Astrocyte (in vitro differentiated cells and primary cell): ENCODE measurements at regions not wholly inside any gene's neighbourhood (a gene's known extent, or its start where the extent isn't known, plus 50 kb on each side); places are given as distances from the start of the nearest gene placed in this dataset.

Experiments used
- DNase-seq: peaks from one replicate; pipeline ENCODE4 v3.0.0-alpha.2; 2010; ENCODE audit warnings: low read depth
- FAIRE-seq: peaks from 2 replicates; lab custom pipeline; 2011; peaks lifted over from hg19 to GRCh38; lab: Jason Lieb, UNC
- H2AFZ ChIP-seq: 2 replicates; pipeline ENCODE4 v1.6.0; 2012; ENCODE audit warnings: low read depth, low read length, inconsistent platforms
- H3K27ac ChIP-seq: 2 replicates; pipeline ENCODE4 v1.5.1; 2011; ENCODE audit warnings: low read depth, low read length, inconsistent platforms
- H3K27me3 ChIP-seq: 2 replicates; pipeline ENCODE4 v1.6.0; 2011; ENCODE audit warnings: low read length, inconsistent platforms; ENCODE audit not compliant: insufficient read depth
- H3K36me3 ChIP-seq: 2 replicates; pipeline ENCODE4 v1.5.1; 2011; ENCODE audit warnings: low read length, inconsistent platforms; ENCODE audit not compliant: insufficient read depth
- H3K4me1 ChIP-seq: 2 replicates; pipeline ENCODE4 v1.5.1; 2011; ENCODE audit warnings: low read length, inconsistent platforms; ENCODE audit not compliant: insufficient read depth
- H3K4me2 ChIP-seq: 2 replicates; pipeline ENCODE4 v1.6.0; 2012; ENCODE audit warnings: low read length, inconsistent platforms
- H3K4me3 ChIP-seq: 2 replicates; pipeline ENCODE4 v1.5.1; 2011; ENCODE audit warnings: low read depth, mild to moderate bottlenecking, low read length, inconsistent platforms; ENCODE audit not compliant: insufficient read depth
- H3K79me2 ChIP-seq: 2 replicates; pipeline ENCODE4 v1.6.0; 2012; ENCODE audit warnings: mild to moderate bottlenecking, low read length, inconsistent platforms; ENCODE audit not compliant: insufficient read depth
- H3K9ac ChIP-seq: 2 replicates; pipeline ENCODE4 v1.6.0; 2012; ENCODE audit warnings: mild to moderate bottlenecking, low read length, inconsistent platforms
- H3K9me3 ChIP-seq: 2 replicates; pipeline ENCODE4 v1.5.1; 2012; ENCODE audit warnings: low read depth, mild to moderate bottlenecking, low read length, inconsistent platforms; ENCODE audit not compliant: insufficient read depth
- H4K20me1 ChIP-seq: 2 replicates; pipeline ENCODE4 v1.6.0; 2012; ENCODE audit warnings: low read length, inconsistent platforms; ENCODE audit not compliant: insufficient read depth
- H3K27ac Mint-ChIP-seq: one replicate; pipeline ENCODE4 v1.8.0; 2021; ENCODE audit warnings: mild to moderate bottlenecking, mixed read lengths; ENCODE audit not compliant: unreplicated experiment
- H3K27me3 Mint-ChIP-seq: one replicate; pipeline ENCODE4 v1.8.0; 2021; ENCODE audit warnings: low read depth, mixed read lengths; ENCODE audit not compliant: unreplicated experiment
- H3K36me3 Mint-ChIP-seq: one replicate; pipeline ENCODE4 v1.8.0; 2021; ENCODE audit warnings: low read depth, mixed read lengths; ENCODE audit not compliant: unreplicated experiment
- H3K4me1 Mint-ChIP-seq: one replicate; pipeline ENCODE4 v1.8.0; 2021; ENCODE audit warnings: low read depth, mixed read lengths; ENCODE audit not compliant: unreplicated experiment
- H3K4me3 Mint-ChIP-seq: one replicate; pipeline ENCODE4 v1.8.0; 2021; ENCODE audit warnings: mild to moderate bottlenecking, moderate library complexity, mixed read lengths; ENCODE audit not compliant: unreplicated experiment
- H3K9me3 Mint-ChIP-seq: one replicate; pipeline ENCODE4 v1.8.0; 2021; ENCODE audit warnings: mild to moderate bottlenecking, mixed read lengths; ENCODE audit not compliant: unreplicated experiment
- EZH2 ChIP-seq: IDR thresholded peaks from 2 replicates; pipeline ENCODE4 v1.6.1; 2012; ENCODE audit warnings: mild to moderate bottlenecking, low read length, inconsistent platforms; ENCODE audit not compliant: insufficient read depth
- TF ChIP-seq, protein P1 (sequence below): IDR thresholded peaks from 2 replicates; pipeline ENCODE4 v1.5.1; 2011; ENCODE audit warnings: low read depth, mild to moderate bottlenecking, inconsistent platforms, low read length, moderate library complexity; ENCODE audit not compliant: insufficient read depth

DNA sequence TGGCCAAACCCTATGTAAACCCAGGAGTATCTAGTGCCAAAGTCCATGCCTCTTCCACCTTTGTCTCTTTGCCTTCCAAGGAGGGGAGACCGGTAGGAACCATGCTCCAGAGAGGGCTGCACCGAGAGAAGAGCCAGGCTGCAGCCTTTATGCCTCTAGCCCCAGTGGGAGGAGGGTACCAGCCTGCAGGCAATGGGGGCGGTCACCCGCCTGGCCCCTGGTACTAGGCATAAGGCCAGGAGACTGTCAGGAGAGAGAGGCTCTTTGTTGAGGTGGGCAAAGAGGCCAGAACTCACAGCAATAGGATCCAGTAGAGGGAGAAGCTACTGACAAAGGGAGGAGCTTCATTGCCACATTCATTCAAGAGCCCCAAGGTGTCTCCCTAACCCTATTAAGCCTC lies 146.6 kb upstream of the PDE1C start:
- Mint-ChIP-seq H3K4me1 (no peaks in the 10 kb centered on the region), H3K36me3 (no peaks in the 10 kb centered on the region), H3K27me3 (peaks cover 29% of the 10 kb centered on the region), H3K27ac (no peak overlapping the region), H3K4me3 (no peak overlapping the region), H3K9me3 (peaks cover 4% of the 10 kb centered on the region)
- no peak overlapping the region for H3K27ac ChIP-seq
- TF ChIP-seq, protein P1, sequence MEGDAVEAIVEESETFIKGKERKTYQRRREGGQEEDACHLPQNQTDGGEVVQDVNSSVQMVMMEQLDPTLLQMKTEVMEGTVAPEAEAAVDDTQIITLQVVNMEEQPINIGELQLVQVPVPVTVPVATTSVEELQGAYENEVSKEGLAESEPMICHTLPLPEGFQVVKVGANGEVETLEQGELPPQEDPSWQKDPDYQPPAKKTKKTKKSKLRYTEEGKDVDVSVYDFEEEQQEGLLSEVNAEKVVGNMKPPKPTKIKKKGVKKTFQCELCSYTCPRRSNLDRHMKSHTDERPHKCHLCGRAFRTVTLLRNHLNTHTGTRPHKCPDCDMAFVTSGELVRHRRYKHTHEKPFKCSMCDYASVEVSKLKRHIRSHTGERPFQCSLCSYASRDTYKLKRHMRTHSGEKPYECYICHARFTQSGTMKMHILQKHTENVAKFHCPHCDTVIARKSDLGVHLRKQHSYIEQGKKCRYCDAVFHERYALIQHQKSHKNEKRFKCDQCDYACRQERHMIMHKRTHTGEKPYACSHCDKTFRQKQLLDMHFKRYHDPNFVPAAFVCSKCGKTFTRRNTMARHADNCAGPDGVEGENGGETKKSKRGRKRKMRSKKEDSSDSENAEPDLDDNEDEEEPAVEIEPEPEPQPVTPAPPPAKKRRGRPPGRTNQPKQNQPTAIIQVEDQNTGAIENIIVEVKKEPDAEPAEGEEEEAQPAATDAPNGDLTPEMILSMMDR = no peak
- FAIRE-seq (no peak), DNase-seq (no peak)
- H3K36me3 ChIP-seq = no peaks in the 10 kb centered on the region
- H3K4me1 ChIP-seq = no peaks in the 10 kb centered on the region
- H3K27me3 ChIP-seq = no peaks in the 10 kb centered on the region
- no peak overlapping the region for H2AFZ ChIP-seq
- no peaks in the 10 kb centered on the region for H4K20me1 ChIP-seq
- no peak overlapping the region for H3K4me2 ChIP-seq
- no peaks in the 10 kb centered on the region for H3K79me2 ChIP-seq
- no peaks in the 10 kb centered on the region for H3K9me3 ChIP-seq
- H3K9ac ChIP-seq = no peak overlapping the region
- H3K4me3 ChIP-seq = no peak overlapping the region

DNA sequence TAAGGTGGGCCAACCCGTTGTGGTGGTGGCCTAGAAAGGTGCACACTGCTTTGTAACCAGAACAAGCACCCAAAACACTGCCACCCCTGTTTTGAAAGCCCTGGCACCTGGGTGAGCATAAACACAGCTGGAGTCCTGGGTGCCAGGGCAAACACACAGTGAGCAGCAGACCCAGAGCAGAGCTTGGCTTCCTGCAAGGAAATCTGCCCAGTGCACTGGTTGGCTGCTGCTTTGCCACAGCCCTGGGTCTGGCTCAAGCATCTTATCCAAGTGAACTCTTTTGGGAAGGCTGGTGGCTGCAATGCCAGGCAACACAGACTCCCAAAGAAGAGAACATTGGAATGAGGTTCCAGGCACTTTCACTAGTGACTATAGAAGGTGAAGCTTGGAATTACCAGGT lies 145.5 kb upstream of the PDE1C start:
- no peak for FAIRE-seq
- H2AFZ ChIP-seq = no peak overlapping the region
- TF ChIP-seq, protein P1 = no peak
- TF ChIP-seq EZH2 = no peak
- H3K9ac ChIP-seq = no peak overlapping the region
- Mint-ChIP-seq H3K36me3 (no peaks in the 10 kb centered on the region), H3K9me3 (peaks cover 1% of the 10 kb centered on the region), H3K27me3 (peaks cover 23% of the 10 kb centered on the region), H3K4me3 (no peak overlapping the region), H3K4me1 (no peaks in the 10 kb centered on the region), H3K27ac (no peak overlapping the region)
- H3K27me3 ChIP-seq = no peaks in the 10 kb centered on the region
- DNase-seq = no peak
- H3K4me3 ChIP-seq = no peak overlapping the region
- H3K4me1 ChIP-seq = no peaks in the 10 kb centered on the region
- H3K36me3 ChIP-seq = no peaks in the 10 kb centered on the region
- H3K27ac ChIP-seq = no peak overlapping the region
- H3K9me3 ChIP-seq = no peaks in the 10 kb centered on the region
- no peak overlapping the region for H3K4me2 ChIP-seq
- H3K79me2 ChIP-seq = no peaks in the 10 kb centered on the region
- H4K20me1 ChIP-seq = no peaks in the 10 kb centered on the region

DNA sequence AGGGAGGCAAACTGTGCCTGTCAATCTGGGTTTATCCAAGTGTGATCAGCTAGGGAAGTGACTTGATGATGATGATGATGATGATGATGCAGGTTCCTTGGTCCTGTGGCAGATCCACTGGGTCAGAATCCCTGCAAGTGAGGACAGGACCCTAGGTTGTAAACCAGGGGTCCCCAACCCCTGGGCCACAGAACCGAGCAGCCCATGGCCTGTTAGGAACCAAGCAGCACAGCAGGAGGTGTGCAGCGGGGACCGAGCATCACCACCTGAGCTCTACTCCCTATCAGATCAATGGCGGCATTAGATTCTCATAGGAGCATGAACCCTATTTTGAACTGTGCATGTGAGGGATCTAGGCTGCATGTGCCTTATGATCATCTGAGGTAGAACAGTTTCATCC lies 144.7 kb upstream of the PDE1C start:
- Histone ChIP-seq H3K79me2 (no peaks in the 10 kb centered on the region), H3K4me3 (no peak overlapping the region), H2AFZ (no peak overlapping the region), H3K9me3 (no peaks in the 10 kb centered on the region), H3K27ac (no peak overlapping the region), H3K27me3 (no peaks in the 10 kb centered on the region), H3K9ac (no peak overlapping the region), H3K4me1 (no peaks in the 10 kb centered on the region), H4K20me1 (no peaks in the 10 kb centered on the region), H3K4me2 (no peak overlapping the region), H3K36me3 (no peaks in the 10 kb centered on the region)
- FAIRE-seq (no peak), DNase-seq (no peak)
- TF ChIP-seq, protein P1 = no peak
- no peak for TF ChIP-seq EZH2
- Mint-ChIP-seq H3K27ac (no peak overlapping the region), H3K36me3 (no peaks in the 10 kb centered on the region), H3K4me3 (no peak overlapping the region), H3K9me3 (peaks cover 1% of the 10 kb centered on the region), H3K4me1 (no peaks in the 10 kb centered on the region), H3K27me3 (peaks cover 23% of the 10 kb centered on the region)
